HG03442 (cell line): ENCODE measurements at regions not wholly inside any gene's neighbourhood (a gene's known extent, or its start where the extent isn't known, plus 50 kb on each side); places are given as distances from the start of the nearest gene placed in this dataset.

Source experiments
- ATAC-seq: cut with Tn5 transposase; IDR thresholded peaks from one replicate; pipeline ENCODE4 v1.9.1; 2021; ENCODE audit warnings: mild to moderate bottlenecking, moderate library complexity; ENCODE audit not compliant: unreplicated experiment

- no peak for ATAC-seq
Observed at GRCh38 chr1:238596703-238597102, 706.0 kb upstream of the ZP4 start.

- no peak for ATAC-seq
Observed at GRCh38 chr1:238592621-238593020, 701.9 kb upstream of the ZP4 start.

- no peak for ATAC-seq
Observed at GRCh38 chr1:238589843-238590435, 699.2 kb upstream of the ZP4 start.

GRCh38 chr1:238582816-238583215, 692.1 kb upstream of the ZP4 start:
- no peak for ATAC-seq

- ATAC-seq: no peak
Observed at GRCh38 chr1:238581332-238581731, 690.6 kb upstream of the ZP4 start.

GRCh38 chr1:238568735-238569134, 678.0 kb upstream of the ZP4 start:
- no peak for ATAC-seq

GRCh38 chr1:238562341-238562740, 671.6 kb upstream of the ZP4 start:
- no peak for ATAC-seq

GRCh38 chr1:238558746-238559145, 668.0 kb upstream of the ZP4 start:
- no peak for ATAC-seq

GRCh38 chr1:238558156-238558555, 667.4 kb upstream of the ZP4 start:
- ATAC-seq: no peak

- no peak for ATAC-seq
Observed at GRCh38 chr1:238552271-238552670, 661.5 kb upstream of the ZP4 start.

- ATAC-seq: no peak
Observed at GRCh38 chr1:238549137-238549536, 658.4 kb upstream of the ZP4 start.

GRCh38 chr1:238546118-238546517, 655.4 kb upstream of the ZP4 start:
- ATAC-seq: no peak

GRCh38 chr1:238537641-238538040, 646.9 kb upstream of the ZP4 start:
- ATAC-seq: no peak

GRCh38 chr1:238530209-238530851, 639.6 kb upstream of the ZP4 start:
- ATAC-seq: no peak

- ATAC-seq: no peak
Observed at GRCh38 chr1:238517711-238518110, 627.0 kb upstream of the ZP4 start.

- ATAC-seq: no peak
Observed at GRCh38 chr1:238501290-238501689, 610.6 kb upstream of the ZP4 start.

GRCh38 chr1:238499021-238499420, 608.3 kb upstream of the ZP4 start:
- ATAC-seq: no peak

- no peak for ATAC-seq
Observed at GRCh38 chr1:238492271-238492670, 601.5 kb upstream of the ZP4 start.

- ATAC-seq: no peak
Observed at GRCh38 chr1:238491265-238491664, 600.5 kb upstream of the ZP4 start.

GRCh38 chr1:238489006-238489405, 598.3 kb upstream of the ZP4 start:
- ATAC-seq: no peak

GRCh38 chr1:238488401-238488800, 597.7 kb upstream of the ZP4 start:
- no peak for ATAC-seq

GRCh38 chr1:238487931-238488330, 597.2 kb upstream of the ZP4 start:
- no peak for ATAC-seq

- no peak for ATAC-seq
Observed at GRCh38 chr1:238485912-238486209, 595.1 kb upstream of the ZP4 start.
